ENCODE measurements at regions not wholly inside any gene's neighbourhood (a gene's known extent, or its start where the extent isn't known, plus 50 kb on each side); places are given as distances from the start of the nearest gene placed in this dataset.

- DNase-seq (ENCODE audit: low spot score) (no peak), ATAC-seq (ENCODE audit: low FRiP score) (no peak)
- TF ChIP-seq CTCF (IDR thresholded peaks at IDR 0.05): no peak
Measured at GRCh38 chr13:50153876-50154275, 138.6 kb downstream of the KCNRG start.

GRCh38 chr13:50154697-50155096 is 139.5 kb downstream of the KCNRG start:
- ATAC-seq (ENCODE audit: low FRiP score) (no peak), DNase-seq (ENCODE audit: low spot score) (no peak)
- no peak for TF ChIP-seq CTCF (IDR thresholded peaks at IDR 0.05)

- DNase-seq (ENCODE audit: low spot score) (no peak), ATAC-seq (ENCODE audit: low FRiP score) (peak; percentile 88)
- TF ChIP-seq CTCF (IDR thresholded peaks at IDR 0.05): no peak
Measured at GRCh38 chr13:50156140-50156539, 140.9 kb downstream of the KCNRG start.

- DNase-seq (ENCODE audit: low spot score) (no peak), ATAC-seq (ENCODE audit: low FRiP score) (no peak)
Measured at GRCh38 chr13:50156561-50157127, 141.4 kb downstream of the KCNRG start.

GRCh38 chr13:50158385-50159165 is 143.3 kb downstream of the KCNRG start:
- no peak for TF ChIP-seq CTCF (IDR thresholded peaks at IDR 0.05)
- ATAC-seq (ENCODE audit: low FRiP score) (no peak), DNase-seq (ENCODE audit: low spot score) (no peak)

More at GRCh38 chr13:50156561-50157127, 141.4 kb downstream of the KCNRG start:
- TF ChIP-seq CTCF (IDR thresholded peaks at IDR 0.05): no peak

- ATAC-seq (ENCODE audit: low FRiP score) (no peak), DNase-seq (ENCODE audit: low spot score) (no peak)
- TF ChIP-seq CTCF (IDR thresholded peaks at IDR 0.05): no peak
Measured at GRCh38 chr13:50159607-50160006, 144.4 kb downstream of the KCNRG start.

GRCh38 chr13:50161052-50161451 is 145.8 kb downstream of the KCNRG start:
- ATAC-seq (ENCODE audit: low FRiP score): peak; percentile 27
- no peak for DNase-seq (ENCODE audit: low spot score)
- no peak for TF ChIP-seq CTCF (IDR thresholded peaks at IDR 0.05)
